ENCODE measurements at regions not wholly inside any gene's neighbourhood (a gene's known extent, or its start where the extent isn't known, plus 50 kb on each side); places are given as distances from the start of the nearest gene placed in this dataset.
"Not testable (repeated sequence)": the region's sequence is repeated elsewhere in the genome, so short reads cannot be mapped to it uniquely, and the experiment has no call there.

DNA sequence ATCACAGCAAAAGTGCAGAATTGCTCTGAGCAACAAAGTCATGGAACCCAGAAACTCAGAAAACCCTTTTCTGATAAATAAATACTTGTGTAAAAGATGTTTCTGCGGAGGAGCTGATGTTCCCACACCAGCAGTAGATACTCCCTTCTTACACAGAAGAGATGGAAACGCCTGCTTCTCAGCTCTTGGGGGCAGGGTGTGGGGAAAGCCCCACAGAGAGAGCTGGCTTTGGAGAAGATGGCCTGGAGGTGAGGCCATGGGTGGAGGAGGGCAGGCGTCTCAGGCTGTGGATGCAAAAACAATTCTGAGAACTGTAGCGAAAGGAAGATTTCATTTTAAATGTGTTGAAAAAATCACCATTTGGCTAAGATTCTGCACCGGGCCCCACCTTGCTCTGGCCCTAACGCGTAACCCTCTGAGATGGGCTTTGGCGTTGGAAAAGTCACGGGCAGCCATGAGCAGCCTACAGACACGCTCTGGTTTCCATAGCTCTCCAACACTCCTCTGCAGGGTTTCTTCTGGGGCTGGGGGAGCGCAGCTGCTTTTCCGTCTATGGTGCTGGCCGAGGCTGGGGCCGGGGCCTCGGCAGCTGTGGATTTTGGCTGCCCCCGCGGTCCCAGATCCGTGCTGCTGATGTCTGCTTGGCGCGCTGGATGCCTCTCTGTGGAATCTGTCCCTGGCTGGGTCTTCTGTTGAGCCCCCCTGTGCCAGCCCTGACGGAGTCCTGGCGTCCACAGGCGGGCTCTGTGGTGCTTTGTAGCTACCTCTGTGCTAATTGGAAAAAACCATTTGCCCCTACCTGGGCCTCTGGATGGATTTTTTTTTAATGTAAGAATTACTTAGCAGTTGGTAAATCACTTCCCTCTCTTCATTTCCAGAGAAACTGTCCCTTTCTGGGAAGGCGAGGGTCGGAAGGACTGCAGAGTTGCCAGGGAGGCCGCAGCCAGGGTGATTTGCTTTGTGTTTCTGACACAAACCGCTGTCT, 200.9 kb downstream of the BANP start:
- not testable (repeated sequence) for DNase-seq (ENCODE audit: extremely low spot score); H3K27ac ChIP-seq (ENCODE audit: low read depth)
- WGBS = 66% methylated on average over 27 of the region's 27 CpGs

DNA sequence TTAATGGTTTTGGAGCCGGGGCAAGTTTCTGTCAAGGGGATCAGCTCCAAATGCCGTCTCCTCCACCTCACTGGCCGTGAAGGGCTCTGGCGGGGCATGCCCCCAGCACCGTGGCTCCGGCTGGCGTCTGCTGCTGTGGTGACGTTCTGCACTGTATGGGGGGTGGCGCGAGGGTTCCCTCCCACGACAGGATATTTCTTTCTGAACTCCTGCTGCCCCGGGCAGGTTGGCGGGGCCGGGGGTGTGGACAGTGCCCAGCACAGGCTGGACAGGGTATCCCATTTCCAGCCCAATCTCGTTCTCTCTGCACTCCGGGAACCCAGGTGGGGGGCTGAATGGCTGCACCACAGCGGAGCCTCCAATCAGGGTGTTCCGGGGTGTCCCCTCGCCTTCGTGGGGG, 201.6 kb downstream of the BANP start:
- H3K4me1 ChIP-seq (ENCODE audit: insufficient read depth); H3K27ac ChIP-seq (ENCODE audit: low read depth); DNase-seq (ENCODE audit: extremely low spot score); H3K4me3 ChIP-seq (ENCODE audit: low read depth, low read length); H3K36me3 ChIP-seq (ENCODE audit: insufficient read depth): not testable (repeated sequence)
- WGBS = 59% methylated on average over 20 of the region's 20 CpGs

More for the DNA sequence above, 200.9 kb downstream of the BANP start:
- not testable (repeated sequence) for H3K4me1 ChIP-seq (ENCODE audit: insufficient read depth); H3K36me3 ChIP-seq (ENCODE audit: insufficient read depth); H3K4me3 ChIP-seq (ENCODE audit: low read depth, low read length)

DNA sequence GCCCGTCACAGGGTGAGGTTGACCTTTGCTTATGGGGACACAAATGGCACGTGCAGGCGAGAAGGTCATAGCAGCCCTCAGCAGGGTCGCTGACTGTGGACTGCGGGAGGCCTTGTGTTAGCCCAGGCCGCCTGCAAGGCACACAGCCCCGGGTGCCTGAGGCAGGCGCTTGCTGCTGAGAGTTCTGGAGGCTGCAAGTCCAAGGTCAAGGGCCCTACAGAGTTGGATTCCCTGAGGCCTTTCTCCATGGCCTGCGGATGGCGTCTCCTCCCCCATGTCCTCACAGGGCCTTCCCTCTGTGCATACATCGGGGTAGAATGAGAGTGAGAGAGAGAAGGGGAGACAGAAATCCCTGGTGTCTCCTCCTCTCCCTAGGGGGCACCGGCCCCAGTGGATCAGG, 202.3 kb downstream of the BANP start:
- not testable (repeated sequence) for DNase-seq (ENCODE audit: extremely low spot score); H3K27ac ChIP-seq (ENCODE audit: low read depth); H3K4me1 ChIP-seq (ENCODE audit: insufficient read depth); H3K36me3 ChIP-seq (ENCODE audit: insufficient read depth); H3K4me3 ChIP-seq (ENCODE audit: low read depth, low read length)
- WGBS = 91% methylated on average over 12 of the region's 12 CpGs

DNA sequence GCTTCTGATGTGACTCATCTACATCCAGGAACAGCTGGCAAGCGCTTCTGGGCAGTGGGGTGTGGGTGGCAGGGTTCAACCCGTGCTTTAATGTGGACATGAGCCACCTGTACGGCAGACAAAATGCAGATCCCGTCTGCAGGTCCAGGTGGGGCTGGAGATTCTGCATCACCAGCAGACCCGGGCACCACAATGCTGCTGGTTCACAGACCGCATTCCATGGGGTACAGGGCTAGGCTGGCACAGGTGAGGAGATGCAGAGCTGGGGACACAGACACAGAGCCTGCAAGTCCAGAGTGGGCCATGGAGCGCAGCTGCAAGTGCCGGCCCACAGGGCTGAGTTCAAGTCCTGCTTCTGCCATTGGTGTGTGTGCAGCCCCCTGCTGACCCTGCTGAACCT, 203.7 kb downstream of the BANP start:
- WGBS = 90% methylated on average over 8 of the region's 8 CpGs
- H3K36me3 ChIP-seq (ENCODE audit: insufficient read depth); H3K27ac ChIP-seq (ENCODE audit: low read depth); H3K4me1 ChIP-seq (ENCODE audit: insufficient read depth); DNase-seq (ENCODE audit: extremely low spot score); H3K4me3 ChIP-seq (ENCODE audit: low read depth, low read length): not testable (repeated sequence)

DNA sequence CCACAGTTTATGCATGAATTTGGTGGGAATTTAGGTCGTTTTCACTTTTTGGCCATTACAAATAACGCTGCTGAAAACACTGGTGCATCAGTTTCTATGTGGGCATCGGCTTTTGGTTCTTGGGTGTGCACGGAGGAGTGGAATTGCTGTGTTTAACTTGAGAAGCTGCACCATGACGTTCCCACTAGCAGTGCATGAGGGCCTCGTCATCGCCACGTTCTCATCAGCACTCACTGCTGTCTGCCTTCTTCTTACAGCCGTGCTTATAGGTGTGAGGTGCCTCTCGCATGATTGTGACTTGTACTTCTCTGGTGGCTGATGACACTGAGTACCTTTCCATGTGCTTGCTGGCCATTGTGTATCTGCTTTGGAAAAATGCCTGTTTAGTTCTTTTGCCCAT, 204.4 kb downstream of the BANP start:
- not testable (repeated sequence) for H3K4me3 ChIP-seq (ENCODE audit: low read depth, low read length); H3K27ac ChIP-seq (ENCODE audit: low read depth); DNase-seq (ENCODE audit: extremely low spot score); H3K4me1 ChIP-seq (ENCODE audit: insufficient read depth); H3K36me3 ChIP-seq (ENCODE audit: insufficient read depth)
- WGBS = 90% methylated on average over 10 of the region's 10 CpGs

- H3K4me3 ChIP-seq (ENCODE audit: low read depth, low read length); H3K4me1 ChIP-seq (ENCODE audit: insufficient read depth); H3K36me3 ChIP-seq (ENCODE audit: insufficient read depth); H3K27ac ChIP-seq (ENCODE audit: low read depth); DNase-seq (ENCODE audit: extremely low spot score): not testable (repeated sequence)
- WGBS = 70% methylated on average over 10 of the region's 14 CpGs
These were observed 205.5 kb downstream of the BANP start for GRCh38 chr16:88156640-88157283.

- H3K27ac ChIP-seq (ENCODE audit: low read depth); H3K36me3 ChIP-seq (ENCODE audit: insufficient read depth); H3K4me3 ChIP-seq (ENCODE audit: low read depth, low read length); H3K4me1 ChIP-seq (ENCODE audit: insufficient read depth); DNase-seq (ENCODE audit: extremely low spot score): not testable (repeated sequence)
- WGBS = 88% methylated on average over 12 of the region's 12 CpGs
These were observed 206.5 kb downstream of the BANP start for GRCh38 chr16:88157686-88158085.

- 77% methylated on average over 20 of the region's 20 CpGs for WGBS
- H3K27ac ChIP-seq (ENCODE audit: low read depth); DNase-seq (ENCODE audit: extremely low spot score); H3K4me3 ChIP-seq (ENCODE audit: low read depth, low read length); H3K4me1 ChIP-seq (ENCODE audit: insufficient read depth); H3K36me3 ChIP-seq (ENCODE audit: insufficient read depth): not testable (repeated sequence)
These were observed 207.2 kb downstream of the BANP start for GRCh38 chr16:88158256-88159045.

DNA sequence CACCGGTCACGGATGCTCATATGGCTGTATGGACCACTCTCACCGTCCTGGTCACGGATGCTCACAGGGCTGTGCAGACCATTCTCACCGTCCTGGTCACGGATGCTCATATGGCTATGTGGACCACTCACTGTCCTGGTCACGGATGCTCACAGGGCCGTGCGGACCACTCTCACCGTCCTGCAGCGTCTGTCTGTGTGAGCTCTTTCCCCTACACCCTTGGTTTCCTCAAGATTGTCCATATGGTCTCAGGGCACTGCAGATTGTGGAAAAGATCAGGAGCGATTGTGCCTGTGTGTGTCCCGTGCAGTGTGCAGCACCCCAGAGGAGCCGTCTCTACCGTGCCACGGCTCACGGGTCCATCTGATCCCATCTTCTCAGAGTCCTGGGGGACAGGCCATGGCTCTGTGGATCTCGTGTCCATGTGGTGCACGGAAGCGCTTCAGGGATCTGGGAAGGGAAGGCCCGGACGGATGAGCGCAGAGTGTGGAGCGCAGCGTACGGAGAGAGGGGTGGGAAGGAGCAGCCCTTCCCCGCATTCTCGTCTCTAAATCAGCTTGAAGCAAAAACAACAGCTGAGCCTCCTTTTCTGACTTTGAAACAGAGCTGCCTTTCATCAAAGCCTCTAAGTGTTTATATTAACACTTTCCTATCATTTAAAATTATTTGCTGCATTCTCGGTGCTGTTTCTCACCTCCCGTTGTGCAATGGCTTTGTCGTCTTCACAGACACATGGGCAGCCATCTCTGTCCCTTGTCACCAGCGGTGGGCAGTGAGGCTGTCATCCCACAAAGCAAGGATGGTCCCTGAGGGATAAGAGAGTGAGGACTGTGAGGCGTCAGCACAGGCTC, 208.0 kb downstream of the BANP start:
- H3K4me1 ChIP-seq (ENCODE audit: insufficient read depth); H3K4me3 ChIP-seq (ENCODE audit: low read depth, low read length); DNase-seq (ENCODE audit: extremely low spot score); H3K27ac ChIP-seq (ENCODE audit: low read depth); H3K36me3 ChIP-seq (ENCODE audit: insufficient read depth): not testable (repeated sequence)
- 85% methylated on average over 31 of the region's 33 CpGs for WGBS

- WGBS = 87% methylated on average over 8 of the region's 8 CpGs
- H3K4me1 ChIP-seq (ENCODE audit: insufficient read depth); H3K27ac ChIP-seq (ENCODE audit: low read depth); H3K4me3 ChIP-seq (ENCODE audit: low read depth, low read length); H3K36me3 ChIP-seq (ENCODE audit: insufficient read depth); DNase-seq (ENCODE audit: extremely low spot score): not testable (repeated sequence)
These were observed 208.7 kb downstream of the BANP start for GRCh38 chr16:88159897-88160335.

DNA sequence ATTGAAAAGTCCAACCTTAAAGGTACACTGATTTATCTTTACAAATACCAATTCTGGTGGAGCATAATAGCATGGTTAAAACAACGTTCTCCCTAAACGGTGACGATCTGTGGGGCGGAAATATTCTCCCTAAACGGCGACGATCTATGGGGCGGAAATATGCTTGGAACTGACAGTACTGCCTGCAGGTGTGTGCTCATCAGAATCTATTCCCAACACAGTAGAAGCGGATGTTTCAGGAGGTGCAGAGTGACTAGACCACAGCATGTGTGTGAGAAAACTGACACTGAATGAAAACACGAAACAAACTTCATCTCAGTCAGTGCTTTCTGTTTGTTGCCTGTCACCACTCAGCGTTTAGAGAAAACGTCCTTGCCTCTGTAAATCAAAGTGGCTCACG, 210.0 kb downstream of the BANP start:
- not testable (repeated sequence) for DNase-seq (ENCODE audit: extremely low spot score); H3K27ac ChIP-seq (ENCODE audit: low read depth); H3K4me3 ChIP-seq (ENCODE audit: low read depth, low read length); H3K4me1 ChIP-seq (ENCODE audit: insufficient read depth); H3K36me3 ChIP-seq (ENCODE audit: insufficient read depth)
- WGBS = 73% methylated on average over 13 of the region's 13 CpGs

DNA sequence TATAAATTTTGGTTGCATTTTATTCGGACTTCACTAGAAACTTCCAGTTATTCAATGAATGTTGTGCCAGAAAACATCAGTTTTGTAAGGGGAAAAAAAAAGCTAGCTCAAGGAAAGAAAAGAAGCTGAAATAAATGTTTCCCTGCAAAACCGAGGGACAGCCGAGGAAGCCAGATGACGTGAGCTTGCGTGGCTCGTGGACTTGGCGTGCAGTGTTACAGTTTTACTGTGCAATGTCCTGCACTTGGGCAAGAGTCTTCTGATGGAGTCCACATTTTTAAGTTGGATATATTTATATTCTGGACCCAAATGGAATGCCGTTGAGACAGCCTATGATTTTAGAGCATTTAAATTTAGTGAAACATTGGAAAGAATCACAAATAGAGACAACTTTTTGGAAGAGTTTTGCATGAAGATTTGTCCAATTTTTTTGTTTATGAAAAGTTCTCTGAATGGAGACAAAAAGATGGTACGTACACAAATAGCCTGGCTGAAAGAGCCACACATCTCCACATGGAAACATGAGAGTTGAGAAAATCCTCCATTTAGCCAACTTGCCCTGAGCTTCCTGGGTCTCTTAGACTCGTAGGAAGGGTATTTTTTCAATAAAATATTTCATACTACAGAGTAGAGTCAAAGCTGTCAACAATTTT, 210.5 kb downstream of the BANP start:
- not testable (repeated sequence) for H3K27ac ChIP-seq (ENCODE audit: low read depth); DNase-seq (ENCODE audit: extremely low spot score)
- 57% methylated on average over 10 of the region's 10 CpGs for WGBS

More for the DNA sequence above, 210.5 kb downstream of the BANP start:
- not testable (repeated sequence) for H3K36me3 ChIP-seq (ENCODE audit: insufficient read depth); H3K4me1 ChIP-seq (ENCODE audit: insufficient read depth); H3K4me3 ChIP-seq (ENCODE audit: low read depth, low read length)

Measured in urinary bladder (tissue), 3 donors.